HPDE6-E6E7 (cell line): ENCODE measurements at regions not wholly inside any gene's neighbourhood (a gene's known extent, or its start where the extent isn't known, plus 50 kb on each side); places are given as distances from the start of the nearest gene placed in this dataset.

Experiments used
- DNase-seq: peaks from one replicate; pipeline ENCODE4 v3.0.0; 2011; ENCODE audit warnings: missing footprints; ENCODE audit errors: extremely low spot score

DNA sequence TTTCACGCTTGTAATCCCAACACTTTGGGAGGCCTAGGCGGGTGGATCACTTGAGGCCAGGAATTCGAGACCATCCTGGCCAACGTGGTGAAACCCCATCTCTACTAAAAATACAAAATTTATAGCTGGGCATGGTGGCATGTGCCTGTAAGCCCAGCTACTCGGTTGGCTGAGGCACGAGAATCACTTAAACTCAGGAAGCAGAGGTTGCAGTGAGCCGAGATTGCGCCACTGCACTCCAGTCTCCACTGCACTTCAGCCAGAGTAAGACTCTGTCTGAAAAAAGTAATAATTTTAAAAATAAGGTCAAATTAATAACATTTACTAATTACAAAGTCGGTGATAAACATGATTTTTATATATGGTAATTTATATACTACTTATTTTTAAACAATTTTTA lies 155.9 kb downstream of the AXIN2 start:
- DNase-seq: no peak

DNA sequence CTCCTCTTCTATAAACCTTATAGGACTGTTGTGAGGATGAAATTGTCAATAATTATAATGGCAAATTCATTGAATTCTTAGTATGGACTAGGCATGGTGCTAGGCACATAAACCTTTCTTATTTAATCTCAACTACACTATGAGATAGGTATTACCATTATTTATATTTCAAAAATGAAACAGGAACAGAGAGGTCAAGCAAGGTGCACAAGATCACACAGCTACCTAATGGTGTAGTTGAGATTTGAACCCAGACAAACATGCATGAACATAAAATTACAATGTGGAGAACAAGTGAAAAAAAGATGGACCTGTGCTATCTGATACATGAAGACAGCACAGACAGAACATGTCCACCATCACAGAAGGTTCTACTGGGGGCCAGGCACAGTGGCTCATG lies 156.7 kb downstream of the AXIN2 start:
- DNase-seq: no peak

DNA sequence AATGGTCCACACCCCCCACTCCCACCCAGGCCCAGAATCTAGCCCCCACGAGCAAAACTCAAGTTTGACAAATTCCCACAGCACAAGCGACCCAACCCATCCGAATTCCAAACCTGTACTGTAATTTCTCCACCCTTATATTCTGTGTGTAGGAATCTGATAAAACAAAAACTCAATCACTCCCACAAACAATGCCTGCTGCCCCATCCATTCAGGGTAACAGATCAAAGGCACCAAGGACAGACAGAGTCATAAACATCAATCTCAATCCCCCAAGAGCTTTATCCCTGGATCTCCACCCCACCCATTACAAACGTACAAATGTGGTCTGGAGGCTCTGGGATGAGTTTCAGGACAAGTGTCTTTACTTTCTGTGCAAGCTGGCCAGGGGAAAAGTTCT lies 157.8 kb downstream of the AXIN2 start:
- no peak for DNase-seq

DNA sequence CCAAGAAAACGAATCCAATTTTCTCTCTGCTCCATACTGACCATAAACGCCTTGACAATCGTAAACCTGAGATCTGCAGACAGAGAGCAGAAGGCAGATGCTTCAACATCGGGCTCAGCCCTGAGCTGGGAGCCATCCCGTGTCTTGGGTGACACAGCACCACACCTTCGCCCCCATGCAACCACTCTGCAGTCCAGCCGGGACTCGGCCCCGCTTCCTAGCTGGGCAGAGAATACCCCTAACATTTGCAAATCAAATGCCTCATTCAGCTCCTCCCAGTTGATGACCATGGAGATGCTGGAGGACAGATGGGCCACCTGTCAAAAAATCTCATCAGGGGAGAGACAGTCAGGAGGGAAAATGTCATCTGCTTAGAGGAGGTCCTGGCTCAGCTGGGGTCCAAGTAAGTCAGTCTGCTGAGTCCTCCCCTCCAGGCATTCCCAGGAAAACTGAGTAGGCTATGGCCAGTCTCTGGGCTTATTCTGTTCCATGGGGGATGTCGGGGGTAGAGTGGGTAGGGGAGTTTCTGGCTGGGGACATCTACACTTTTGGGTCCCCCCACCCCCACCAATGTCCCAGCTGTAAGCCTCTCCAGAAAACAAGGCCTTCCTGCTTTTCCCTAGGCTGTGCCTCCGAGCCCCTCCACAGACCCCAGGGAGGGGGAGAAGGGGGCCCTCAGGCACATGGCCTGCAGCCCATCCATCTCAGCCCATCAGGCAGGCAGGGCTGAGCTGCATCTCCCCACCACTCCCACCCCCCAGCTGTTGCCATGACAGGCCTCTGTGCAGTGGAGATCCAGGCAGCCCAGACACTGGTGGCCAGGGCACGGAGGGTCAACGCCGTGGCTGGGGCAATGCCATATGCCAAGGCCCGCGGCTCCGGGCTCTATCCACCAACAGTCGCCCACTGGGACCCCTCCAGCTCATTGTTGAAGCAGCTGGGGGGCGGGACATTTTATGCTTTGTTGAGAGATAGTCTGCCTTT lies 158.6 kb downstream of the AXIN2 start:
- no peak for DNase-seq

DNA sequence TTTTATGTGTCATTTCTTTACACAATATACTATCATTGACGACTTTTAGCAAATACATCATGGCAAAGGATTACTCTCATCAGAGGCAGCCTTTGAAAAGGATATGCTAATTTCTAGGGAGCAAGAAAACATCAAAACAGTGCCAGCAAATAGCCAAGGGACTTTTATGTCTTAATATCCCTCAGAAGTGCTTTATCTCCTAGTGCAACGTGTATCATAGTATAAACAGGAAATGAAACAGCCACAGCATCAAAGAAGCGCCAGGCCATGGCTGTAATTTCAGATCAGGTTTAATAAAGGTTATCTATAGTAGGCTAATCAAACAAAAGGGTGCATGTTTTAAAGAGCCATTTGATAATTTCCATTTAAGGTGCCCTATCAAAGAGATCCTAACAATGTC lies 159.9 kb downstream of the AXIN2 start:
- no peak for DNase-seq

DNA sequence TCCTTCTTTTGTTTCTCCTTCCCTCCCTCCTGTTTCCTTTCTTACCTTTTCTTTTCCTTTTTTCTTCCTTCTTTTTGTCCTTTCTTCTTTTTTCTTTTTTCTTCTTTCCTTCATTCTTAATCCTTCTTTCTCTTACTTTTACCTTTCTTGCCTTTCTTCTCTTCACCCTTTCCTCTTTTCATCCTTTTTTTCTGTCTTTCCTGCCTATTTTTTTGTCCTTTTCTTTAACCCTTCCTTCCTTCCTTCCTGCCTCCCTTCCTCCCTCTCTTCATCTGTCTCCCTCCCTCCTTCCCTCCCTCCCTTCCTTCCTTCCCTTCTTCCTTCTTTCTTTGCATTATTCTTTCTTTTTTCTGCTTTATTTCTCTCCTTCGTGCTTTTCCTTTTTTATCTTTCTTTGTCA lies 160.7 kb downstream of the AXIN2 start:
- no peak for DNase-seq

DNA sequence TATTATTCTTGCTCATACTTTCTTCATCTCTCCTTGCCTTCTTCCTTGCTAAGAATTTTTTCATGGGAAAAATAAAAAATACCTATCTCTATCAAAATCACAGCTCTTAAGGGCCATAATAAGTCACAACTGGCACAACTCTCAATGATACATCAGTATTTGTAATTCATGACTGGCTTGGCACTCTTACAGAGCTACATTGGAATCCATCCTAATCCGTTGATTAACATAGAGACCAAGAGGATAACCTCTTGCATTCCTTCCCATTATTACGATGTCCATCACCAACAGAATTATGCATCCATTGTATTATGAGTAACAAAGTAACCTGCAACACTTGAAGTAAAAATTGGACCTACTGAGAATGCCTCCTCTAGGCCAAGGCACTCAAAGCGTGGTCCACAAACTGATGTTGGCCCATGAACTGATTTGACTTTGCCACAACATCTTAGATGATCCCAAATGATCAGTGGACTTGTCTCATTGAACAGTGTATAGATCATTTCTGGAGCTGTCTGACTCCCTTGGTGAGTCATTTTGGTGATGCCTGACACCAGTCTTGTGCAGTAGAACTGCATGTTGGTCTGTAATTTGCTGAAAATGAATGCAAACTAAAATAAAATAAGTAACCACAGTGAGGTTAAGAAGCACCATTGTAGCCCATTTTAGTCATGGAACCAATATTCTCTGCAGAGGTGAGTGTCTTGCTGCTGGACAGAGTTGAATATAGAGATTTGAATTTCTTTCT lies 163.2 kb downstream of the AXIN2 start:
- no peak for DNase-seq

DNA sequence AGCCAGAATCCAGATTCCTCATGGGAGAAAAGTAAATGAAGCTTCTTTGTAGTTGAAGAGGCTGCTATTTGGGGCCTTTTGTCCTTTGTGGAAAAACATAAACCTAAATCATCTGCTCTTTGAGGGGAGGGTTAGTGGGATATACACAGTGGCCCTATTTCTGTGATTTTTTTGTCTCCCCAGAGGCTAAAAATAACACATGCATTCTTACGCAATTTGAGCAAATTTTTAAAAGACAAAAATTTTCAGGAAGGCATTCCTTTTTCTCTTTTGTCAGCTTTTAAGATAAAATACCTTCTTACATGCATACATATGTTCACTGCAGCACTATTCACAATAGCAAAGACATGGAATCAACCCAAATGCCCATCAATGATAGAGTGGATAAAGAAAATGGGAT lies 165.5 kb downstream of the AXIN2 start:
- no peak for DNase-seq

DNA sequence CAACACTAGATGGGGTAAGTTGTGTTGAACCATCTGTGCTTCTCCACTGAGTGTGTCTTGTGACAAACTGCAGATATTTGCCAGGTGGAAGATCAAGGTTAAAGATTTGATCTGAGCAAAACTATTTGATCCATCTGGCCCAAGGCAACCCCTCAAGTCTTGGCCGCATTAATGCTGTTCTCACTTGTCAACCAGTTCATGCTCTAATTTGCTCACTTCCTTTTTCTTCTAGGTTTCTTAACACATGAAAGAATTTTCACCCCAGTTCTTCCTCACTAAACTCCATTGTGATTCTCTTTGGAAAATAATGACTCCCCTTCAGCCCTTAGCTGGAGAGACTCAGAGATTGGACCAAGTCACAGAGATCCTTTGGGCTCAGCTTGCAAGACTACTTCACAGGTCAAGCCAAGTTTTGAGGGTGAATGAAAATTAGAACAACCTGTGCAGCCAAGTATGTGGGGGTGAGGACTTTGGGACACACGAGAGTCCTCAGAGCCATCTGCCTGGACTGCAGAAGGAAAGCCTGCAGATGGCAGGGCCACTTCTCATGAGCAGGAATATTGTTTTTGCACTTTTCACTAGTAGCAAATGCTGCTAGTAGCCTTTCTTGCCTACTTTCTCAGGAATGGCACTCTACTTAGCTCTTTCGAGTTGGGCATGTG lies 166.5 kb downstream of the AXIN2 start:
- DNase-seq: no peak

DNA sequence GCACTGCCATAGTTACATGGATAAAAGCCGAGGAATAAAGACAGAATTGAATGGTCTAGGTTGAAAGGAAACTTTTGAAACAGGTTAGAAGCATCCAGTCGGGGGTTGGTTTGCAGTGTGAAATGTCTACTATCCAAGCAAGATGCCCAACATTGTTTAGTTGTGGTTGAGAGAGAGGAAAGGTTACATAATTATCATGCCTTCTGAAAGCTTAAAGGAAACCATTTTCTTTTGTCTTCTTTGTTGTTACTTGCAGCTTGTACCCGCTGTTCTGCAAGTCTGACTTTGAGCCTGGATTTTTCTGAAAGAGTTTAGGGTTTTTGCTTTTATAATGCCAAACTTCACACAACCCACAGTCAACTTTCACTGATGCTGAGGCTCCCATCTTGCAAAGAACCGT lies 167.9 kb downstream of the AXIN2 start:
- no peak for DNase-seq

DNA sequence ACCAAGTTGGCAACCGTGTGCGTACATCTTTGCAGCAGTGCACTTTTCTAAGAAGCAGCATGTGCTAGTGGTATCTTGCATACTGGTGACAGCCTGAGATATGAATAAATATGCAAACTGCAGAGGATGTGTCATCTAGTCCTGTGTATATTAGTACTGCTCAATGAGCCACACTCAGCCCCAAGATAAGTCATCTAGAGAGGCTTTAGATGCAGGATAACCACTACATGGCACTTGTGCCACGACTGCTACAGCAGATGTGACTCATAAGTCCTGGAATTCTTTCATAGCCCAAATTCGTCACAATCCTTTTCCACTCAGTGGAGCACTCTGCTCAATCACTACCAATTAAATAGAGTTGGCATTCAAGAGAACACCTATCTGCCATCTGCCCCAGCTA lies 171.5 kb downstream of the AXIN2 start:
- no peak for DNase-seq

DNA sequence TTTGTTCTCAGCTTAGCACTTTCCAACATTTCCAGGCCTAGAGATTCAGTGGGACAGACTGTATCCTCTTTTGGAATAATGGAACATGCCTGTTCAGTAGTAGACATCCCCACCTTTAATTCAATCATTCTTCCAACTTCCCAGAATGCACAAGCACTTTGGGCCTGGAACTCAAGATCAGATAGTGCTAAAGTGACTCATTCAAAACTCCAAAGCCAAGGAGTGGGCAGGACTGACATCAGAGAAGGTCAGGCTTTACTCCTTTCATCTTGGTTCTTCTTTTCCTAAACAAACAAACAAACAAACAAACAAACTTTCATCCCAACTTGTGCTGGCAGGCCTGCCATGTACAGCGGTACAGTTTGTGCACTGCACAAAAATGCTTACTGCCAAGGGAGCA lies 172.0 kb downstream of the AXIN2 start:
- DNase-seq: no peak

DNA sequence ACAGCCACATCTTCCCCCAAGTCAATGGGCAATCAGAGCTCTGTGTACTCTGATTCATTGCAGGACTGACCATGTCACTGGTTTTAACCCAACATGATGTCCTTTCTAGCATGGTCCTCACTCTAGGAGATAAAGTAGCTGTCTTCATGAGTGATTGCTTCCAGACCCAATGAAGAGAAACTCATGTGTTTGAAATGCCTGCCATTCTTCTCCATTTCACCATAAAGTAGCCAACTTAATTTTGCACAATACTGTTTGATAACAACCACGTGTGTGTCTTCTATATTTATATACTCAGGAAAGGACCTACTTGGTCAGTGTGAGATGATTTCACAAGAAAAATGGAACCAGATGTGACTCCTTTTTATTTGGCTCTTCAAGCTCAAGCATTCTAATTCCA lies 172.5 kb downstream of the AXIN2 start:
- DNase-seq: no peak

DNA sequence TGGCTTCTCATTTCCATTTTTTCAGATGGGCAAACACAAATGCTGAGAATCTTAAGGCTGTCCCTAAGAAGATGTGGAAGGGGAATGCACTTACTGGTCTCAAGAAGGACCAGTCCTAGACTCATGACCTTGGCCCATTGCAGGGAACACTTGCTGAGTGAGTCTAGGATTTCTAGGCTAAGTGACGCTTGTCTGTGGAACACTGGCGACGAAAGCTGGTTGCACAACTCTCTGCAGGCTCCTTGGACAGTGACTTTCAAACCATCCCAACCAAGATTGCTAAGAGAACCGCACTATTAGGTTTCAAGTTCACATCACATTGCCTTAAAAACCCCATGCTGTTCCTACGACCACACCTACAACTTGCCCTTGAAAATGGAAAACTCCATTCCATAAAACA lies 174.1 kb downstream of the AXIN2 start:
- no peak for DNase-seq

DNA sequence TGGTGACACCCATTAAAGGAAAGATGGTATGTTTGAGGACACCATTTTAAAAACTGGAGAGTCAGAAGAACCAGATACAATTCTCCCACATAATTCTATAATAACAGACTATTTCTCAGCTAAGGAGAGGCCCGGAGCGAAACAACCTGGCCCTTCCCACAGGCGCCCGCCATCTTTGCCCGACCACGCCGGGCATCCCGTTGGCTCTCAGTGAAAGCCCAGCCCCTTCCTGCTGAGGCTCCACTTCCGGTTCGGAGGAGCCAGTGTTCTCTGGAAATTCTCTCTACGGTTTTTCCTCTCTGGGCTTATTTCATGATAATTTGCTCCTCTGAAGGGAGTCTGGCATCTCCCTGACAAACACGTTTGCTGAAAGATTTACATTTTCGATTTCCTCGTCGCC lies 175.7 kb downstream of the AXIN2 start:
- DNase-seq: no peak

DNA sequence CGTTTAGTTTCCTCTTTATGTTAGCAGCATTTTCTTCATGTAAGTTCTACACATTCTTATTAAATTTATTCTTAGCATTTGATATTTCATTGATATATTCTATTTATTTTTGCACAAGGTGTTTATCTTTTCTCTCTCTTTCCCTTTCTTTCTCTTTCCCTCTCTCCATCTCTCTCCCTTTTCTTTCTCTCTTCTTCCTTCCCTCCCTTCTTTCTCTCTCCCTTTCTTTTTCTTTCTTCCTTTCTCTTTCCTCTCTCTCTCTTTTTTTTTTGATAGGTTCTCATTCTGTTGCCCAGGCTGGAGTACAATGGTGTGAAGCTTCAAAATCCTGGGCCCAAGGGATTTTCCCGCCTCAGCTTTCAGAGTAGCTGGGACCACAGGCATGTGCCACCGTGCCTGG lies 176.4 kb downstream of the AXIN2 start:
- no peak for DNase-seq

DNA sequence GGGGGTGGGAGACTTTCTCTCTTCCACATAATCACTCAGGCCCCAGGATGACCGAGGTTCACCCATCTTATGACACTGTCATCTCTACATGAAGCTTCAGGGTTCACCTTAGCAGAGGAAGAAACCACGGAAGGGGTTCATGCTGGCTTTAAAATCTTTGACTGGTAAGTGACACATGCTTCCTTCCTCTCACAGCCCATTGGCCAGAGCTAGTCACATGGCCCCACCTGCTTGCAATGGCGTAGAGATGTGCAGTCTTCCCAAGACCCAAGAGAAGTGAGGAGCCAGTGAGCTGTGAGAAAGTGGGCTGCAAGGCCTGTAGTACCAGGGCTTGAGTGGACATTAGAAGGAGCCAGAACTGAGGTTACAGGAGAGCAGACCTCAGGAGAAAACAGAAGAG lies 180.3 kb downstream of the AXIN2 start:
- no peak for DNase-seq

DNA sequence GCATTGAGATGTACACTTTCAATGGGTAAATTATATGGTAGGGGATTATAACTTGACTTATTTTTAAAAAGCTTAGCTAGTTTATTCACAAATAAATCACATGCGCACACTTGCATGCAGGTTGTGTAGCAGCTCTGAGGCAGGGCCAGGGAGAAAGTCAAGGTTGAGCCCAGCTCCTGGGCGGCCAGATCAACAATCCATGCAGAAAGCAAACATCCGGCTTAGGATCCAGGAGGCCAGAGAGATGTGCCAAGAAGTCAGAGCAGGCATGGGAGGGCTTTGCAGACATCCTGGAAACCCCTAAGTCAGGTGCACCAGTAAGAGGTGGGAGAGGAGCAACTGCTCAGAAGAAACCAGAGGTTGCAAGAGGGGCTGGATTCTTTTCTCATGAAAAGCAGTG lies 186.5 kb downstream of the AXIN2 start:
- DNase-seq: no peak

DNA sequence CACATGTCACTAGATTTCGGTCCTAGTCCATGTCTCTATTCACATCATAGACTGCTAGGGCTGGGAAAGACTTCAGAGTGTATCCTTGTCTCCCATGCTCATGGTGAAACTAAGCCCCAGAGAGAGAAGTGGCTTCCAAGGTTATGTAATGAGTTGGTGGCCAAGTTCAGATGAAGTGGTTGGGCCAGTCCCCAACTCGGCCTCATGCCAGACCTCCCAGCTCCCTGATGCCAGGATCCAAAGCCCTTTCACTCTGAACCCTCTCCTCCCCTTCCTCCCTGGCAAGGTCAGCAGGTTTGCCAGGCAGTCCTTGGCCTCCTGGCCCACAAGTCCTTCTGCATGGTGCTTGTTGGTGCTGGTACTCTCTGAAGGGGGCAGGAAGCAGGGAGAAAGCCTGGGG lies 189.7 kb downstream of the AXIN2 start:
- DNase-seq: no peak

DNA sequence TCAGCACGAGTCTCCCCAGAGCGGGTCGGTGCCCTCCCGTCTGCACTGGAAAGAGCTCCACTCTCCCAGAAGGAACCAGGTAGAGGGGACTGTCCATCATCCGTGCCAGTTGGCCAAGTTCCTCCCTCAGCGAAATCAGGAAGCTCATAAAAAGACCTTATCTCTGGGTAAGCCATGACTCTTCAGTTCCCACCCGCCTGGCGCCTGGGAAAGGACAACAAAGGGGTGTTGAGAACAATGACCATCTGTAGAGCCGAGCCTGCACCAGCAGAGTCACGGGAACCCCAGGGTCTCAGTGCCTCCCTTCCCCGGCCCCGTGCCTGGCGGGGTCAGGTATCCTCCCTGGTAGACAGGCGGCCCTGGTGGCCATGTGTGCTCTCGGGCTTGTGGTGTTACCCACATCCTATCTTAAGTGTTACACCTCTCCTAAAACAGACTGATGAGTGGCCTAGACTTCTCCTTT lies 190.7 kb downstream of the AXIN2 start:
- DNase-seq: no peak

DNA sequence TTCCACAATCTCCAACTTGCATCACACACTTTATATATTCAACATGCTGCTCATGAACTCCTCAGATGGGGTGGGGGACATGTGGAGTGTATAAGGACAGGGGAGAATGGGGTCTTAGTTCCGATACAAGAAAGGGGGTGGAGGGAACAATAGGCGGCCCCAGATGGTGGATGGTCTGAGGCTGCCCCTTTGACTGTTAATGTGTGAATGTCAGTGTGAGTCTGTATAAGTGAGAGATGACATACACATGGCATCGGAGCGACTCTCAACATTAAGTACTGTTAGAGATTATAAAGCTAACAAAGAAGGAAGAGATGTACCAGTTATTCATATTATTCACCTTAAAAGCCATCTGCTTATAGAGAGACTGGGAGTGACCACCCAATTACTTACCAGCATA lies 193.1 kb downstream of the AXIN2 start:
- no peak for DNase-seq

DNA sequence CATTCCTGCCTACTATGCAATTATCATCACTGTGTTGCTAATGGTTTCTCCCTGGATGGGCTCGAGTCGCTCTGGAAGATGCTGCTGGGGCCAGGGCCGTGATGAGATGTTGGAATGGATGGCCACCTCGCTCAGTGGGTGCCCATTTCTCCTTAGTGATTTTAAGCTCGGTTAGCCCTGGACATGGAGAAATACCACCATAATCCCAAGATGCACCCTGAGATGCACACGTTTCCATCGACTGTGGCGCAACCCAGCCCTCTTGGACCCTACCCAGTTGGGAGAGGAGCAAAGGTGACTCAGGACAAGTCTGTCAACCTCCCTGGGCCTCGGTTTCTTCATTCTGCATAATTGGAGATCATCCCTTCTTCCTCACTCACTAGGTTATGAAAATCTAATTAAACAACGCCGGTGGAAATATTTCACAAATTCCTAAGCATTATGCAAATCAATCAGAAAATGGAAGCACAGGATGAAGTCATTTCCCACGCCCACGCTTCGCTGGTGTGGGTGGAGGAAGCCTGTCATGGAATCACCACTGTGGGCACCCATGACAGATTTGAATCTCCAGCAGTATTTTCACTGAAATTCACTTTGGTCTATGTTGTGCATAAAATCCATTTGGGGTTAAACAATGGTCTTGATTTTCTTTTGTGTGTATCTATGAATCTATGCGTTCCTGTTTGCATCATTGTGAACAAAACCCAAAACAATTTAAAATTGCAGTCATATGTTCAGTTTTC lies 195.2 kb downstream of the AXIN2 start:
- no peak for DNase-seq
